HG02588 (cell line): ENCODE measurements at regions not wholly inside any gene's neighbourhood (a gene's known extent, or its start where the extent isn't known, plus 50 kb on each side); places are given as distances from the start of the nearest gene placed in this dataset.

Experiments
- ATAC-seq: cut with Tn5 transposase; IDR thresholded peaks from one replicate; pipeline ENCODE4 v1.9.1; 2021; ENCODE audit warnings: mild to moderate bottlenecking, moderate library complexity; ENCODE audit not compliant: unreplicated experiment

DNA sequence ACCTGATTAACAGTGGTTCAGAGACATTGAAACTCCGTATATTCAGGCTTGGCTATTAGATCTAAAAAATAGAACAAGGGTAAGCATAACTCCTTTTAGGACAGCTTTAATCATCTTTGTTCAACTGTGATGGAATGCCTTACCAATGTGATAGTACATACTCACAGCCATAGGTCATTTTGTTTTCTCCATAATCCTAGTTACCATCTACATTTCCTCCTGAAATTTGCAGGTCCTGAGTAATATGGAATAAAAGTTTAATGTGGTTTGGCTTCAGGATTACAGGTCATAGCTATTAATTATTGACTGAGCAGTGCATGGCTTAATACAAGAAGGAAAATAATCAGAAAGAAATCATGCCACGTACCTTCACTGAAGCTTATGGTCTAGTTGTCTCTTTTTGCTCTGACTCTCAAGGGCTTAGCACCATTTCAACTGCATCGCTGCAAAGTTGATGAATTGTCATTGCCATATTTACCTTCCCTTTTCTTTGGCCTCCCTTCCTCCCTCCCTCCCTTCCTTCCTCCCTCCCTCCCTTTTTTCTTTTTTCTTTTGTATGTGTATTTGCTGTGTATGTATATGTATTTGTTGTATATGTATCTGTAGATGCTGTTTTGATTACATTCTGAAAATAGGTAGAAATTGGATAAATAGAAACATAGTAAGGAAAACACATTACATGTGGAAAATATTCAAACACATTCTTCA lies 250.9 kb upstream of the ZNF608 start:
- ATAC-seq, result no peak

DNA sequence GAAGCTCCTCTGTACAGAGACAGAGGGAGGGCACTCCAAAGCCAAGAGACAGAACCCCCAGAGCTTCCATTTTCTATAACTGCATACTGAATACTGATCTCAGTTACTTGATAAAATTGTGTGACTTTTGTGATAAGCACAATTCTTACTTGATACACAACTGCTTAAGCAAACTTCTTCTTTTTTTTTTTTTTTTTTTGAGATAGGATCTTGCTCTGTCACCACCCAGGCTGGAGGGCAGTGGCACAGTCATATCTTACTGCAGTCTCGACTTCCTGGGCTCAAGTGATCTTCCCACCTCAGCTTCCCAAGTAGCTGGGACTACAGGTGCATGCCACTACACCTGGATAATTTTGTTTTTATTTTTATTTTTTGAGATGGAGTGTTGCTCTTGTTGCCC lies 252.1 kb upstream of the ZNF608 start:
- no peak for ATAC-seq

DNA sequence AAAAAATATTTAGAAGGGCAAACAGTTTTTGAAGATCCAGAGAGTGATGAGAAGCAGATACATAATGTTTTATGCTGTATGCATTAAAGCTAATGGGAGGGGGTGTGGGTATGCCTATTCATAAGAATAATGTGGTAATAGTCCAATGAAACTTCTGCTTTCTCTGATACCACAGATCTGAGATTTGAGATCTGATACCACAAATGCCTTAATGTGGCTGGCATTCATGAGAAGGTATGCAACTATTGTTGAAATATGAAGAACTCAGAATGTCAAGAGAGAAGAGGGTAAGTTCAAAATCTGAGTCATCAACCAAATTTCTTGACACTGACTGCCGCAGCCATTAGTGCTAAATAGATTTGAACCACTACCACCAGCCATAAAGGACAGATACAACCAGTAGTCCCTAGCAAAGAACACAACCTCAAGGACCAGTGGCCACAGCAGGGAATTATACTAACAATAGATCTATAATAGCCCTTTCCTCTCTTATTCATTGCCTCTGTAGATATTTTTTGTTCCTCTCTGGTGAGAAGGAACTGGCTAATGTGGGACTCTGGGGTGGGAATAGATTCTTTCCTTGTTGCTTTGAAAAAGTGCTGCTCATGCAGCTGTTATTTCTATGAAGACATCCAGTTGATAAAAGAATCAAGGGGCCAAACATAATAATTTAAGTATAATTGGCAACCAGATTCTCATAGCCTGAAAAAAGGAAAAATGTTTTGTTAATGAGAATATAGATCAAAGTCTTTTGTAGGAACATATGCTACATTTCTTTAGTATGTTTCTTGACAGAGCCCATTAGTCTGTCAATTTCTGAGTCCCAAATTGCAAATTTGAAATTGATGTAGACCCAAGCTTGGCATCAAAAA lies 256.5 kb upstream of the ZNF608 start:
- ATAC-seq, result no peak

DNA sequence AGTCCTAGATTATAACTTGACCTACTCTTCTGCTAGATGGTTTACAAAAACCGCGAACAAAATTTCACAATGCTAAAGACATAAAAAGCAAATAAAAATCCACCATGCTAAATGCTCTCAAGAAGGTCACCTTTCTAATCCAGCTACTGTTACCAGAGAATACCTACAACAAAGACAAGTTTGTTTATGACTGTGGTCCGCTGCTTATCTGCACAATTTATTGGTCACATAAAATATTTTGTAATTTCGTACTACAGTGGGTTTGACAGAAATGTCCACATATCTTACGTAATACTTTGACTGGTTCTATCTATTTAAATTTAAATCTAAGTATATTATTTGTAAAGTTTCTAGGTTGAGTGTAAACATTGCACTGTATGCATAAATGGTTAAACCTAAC lies 257.6 kb upstream of the ZNF608 start:
- ATAC-seq, result no peak

DNA sequence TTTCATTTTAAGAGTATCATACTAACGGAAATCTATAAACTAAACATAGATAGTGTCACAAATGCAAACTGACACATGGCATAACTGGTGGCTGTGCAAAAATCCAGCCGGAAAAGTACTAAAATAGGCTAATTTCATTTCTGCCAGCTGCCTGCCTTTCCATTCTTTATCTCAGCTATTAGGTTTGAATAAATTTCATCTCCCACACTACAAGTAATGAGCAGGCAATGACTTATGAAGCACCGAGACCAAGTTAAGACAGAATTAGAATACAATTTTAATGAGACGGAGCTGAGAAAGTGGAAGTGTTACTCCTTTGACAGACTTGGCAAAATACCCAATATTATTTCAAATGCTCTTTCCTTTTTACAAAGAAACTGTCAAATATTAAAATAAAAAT lies 258.8 kb upstream of the ZNF608 start:
- no peak for ATAC-seq

DNA sequence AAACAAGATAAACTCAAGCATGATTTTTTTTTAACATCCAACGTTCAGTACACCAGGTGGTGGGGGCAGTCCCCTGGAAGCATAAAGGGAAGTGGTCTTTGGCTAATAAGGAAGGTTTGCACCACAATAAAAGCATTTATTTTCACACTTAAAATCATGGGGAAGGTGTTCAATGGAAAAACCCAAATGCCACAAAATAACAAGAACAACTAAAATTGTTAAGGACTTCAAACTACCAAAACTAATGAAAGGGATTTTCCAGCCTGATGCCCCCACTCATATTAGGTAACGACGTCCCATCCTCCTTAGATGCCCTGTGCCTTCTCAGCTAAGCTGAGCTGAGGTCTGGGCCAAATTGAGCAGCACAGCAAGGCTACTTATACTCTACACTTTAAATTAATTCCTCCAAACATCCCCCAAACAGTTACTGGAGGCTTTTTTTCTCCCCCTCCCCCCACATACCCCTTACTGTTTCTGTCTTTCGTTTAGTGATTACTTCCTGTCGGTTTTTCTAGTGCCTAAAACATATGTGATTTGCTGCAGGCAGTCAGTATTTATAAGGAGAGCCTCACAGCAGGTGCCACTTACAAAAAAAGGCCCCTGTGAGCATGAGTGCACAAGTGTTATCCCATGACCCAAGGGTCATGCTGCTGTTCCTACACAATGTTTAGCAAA lies 259.7 kb upstream of the ZNF608 start:
- ATAC-seq, result peak; percentile 59

DNA sequence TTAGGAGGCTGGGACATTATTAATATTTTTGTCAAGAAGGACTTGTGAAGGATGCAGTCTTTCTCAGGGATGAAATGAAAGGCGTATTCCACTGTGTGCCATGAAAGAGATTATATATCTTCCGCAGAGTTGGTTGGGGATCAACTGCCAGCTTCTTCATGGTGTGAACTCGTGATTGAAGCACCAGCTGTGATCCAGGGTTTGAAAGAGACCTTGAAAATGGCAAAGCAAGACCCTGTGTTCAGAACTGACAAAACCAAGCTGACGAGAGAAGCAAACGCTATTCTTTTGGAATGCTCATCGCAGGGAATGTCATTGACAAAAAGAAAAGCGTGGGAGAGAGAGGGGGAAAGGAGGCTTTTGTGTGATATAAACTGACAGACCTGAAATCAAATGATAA lies 263.9 kb upstream of the ZNF608 start:
- ATAC-seq, result no peak

DNA sequence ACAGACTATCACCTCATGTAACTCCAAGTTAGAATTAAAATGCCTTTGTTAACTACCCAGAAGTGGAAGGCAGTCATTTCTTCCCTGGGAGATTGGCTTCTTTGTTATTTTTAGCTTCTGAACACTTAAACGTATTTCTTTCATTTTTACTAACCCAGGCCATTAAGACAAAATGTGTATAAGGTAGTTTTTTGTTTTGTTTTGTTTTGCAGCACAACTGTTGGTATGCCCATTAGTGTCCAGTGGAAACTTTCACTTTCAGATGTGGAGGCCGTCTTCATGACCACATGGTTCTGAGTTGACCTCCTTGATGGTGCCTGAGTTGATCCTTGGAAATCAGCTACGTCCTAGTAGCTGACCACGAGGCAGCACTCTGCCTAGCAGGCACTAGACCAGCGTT lies 264.6 kb upstream of the ZNF608 start:
- ATAC-seq, result peak; percentile 58

DNA sequence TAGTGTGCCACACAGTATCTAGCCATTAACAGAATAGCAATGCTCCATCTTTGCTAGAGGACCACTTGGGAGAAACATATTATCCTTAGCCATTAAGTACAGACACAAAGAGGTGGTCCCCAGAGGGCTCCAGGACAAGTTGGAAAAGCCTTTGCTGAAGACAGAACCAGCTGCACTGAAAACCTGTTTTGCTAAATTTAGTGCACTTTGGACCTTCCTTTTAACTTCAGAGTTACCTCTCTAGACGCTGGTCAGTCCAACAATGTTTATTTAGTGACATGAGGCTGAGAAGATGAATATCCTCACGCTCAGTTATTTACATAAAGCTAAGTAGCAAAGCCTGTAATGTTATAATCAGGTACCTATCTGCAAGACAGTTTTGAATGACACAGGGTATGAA lies 265.0 kb upstream of the ZNF608 start:
- ATAC-seq, result peak; percentile 12

DNA sequence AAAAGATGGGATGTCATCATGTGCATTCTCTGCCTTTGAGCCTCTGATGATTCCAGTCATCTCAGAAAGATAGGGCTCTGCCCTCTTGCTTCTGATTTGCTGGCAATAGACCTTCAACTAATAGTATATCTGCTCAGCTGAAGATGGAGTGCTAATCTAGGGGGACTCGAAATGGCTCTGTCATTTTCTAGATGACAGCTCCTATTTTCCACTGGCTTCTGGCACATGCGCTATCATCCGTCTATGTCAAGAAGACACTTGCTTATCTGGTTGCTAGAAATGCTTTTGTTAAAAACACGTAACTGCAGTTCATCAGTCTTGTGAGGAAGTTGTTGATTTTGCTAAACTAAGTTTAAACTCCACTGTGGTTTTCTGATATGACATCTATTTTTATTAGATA lies 265.5 kb upstream of the ZNF608 start:
- ATAC-seq, result no peak

DNA sequence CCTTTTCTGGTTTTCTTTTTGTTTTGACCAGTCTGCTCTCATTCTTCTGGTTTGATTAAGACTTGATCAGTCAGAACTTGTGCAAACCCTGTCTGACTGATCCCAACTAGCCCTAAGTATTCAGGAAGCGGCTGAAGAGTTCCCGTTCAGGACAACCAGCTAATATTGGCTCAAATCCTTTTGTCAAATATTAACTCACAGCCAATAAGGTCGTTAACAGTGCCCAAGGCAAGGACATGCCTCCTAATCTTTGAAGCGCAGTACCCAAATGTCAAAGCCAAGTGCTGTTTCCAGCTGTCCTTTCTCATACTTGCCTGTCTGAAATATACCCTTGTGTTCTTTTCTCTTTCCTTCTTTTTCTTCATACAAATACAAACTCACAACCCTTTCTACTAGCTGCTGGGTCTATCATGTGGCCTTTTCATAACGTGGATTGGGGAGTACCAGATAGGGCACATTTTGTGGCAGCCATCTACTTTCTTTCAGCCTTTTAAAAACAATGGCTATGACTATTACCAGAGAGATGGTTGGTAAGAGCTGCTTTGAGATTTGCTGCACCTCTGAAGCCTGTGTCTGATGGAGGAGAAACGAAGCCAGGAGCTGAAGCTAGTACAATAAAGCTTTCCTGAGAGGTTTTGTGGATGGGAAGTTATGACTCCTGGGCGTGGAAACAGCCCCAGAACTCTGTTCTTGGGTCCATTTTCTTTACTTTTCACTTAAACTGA lies 266.4 kb upstream of the ZNF608 start:
- ATAC-seq, result no peak

DNA sequence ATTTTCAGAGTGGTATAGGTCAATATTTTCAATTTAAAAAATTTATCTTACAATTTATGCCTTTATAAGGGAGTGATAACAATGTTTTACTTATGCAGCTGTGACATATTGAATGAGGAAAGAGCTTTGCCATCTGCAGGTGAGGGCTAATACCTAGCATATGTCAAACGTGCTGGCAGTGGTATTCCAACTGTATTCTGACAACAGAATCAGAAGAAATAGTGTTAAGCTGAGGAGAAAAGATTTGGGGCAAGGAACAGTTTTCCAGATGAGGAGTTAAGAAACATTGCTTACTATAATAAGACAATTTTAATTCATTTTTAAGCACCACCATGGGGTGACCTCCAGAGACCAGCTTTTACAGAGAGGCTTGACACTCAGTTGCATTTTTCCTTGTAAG lies 267.8 kb upstream of the ZNF608 start:
- ATAC-seq, result no peak

DNA sequence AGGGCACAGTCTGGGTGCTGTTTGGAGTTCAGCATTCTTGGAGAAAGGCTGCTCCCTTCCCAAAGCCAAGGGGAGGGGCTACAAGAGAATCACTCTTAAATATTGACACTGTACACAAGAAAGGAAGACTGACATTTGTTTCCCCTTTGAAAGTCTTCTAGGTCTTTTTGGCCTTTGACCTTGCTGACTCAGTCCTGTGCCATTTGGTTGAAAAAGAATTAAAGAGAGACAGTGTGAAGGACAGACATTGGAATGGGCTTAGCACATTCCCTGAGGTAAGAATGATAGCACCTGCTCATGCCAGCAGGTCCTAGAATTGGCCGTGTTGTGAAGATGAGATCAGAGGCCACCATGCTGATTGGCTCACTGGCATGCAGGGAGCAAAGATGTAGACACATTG lies 271.4 kb upstream of the ZNF608 start:
- ATAC-seq, result no peak

DNA sequence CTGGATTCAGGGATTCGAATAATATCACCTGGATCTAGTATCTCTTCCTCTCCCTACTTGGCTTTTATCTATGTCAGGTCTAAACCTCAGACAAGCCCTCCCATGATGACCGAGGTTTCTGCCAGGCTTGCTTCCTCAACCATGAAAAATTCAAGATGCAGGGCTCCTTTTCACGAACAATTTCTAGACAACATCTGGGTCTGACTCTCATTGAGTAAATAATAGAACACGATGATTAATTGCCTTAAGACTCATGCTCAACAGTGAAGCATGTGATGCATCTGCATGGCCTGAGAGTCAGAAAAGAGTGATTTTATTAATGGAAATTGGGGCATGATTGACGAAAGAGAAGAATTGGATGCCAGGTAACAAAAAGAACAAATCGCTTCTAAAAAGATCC lies 277.2 kb upstream of the ZNF608 start:
- ATAC-seq, result no peak

DNA sequence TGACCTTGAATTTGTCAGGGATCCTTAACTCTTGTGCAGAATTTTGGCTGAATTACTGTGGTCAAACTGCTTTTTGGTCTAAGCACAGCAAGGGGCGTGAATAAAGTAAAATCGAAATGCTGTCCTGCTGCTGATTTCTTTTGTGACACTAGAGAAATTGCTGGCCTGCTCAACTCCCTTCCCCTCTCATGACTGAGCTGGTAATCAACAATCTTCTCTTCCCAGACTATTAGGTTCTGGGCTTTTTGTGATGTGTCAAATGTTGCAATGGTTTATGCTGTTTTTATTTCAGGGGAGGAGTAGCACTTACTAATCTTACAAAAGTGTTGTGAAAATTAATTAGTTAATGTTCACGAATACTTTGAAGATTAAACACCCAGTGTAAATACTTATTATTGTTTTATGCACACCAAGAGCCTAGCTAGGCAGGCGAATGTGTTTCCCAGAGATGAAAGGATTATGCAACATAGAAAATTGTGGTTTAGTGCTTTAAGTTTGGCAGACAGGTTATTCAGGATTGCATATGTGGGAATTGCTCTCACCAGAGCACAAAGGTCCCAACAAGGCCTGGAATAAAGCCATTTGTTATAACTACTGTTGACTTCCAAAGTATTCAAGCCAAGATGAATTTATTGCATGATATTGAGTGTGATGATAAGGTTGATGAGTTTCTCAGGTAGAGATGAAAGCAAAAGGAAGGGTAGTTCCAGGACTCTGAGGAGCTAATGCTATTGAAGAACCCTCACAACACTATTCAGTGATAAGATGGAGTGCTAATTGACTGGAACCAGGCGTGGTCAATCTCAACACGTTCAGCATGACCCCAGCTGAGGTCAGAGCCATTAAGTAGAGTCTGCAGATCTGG lies 280.7 kb upstream of the ZNF608 start:
- ATAC-seq, result no peak

DNA sequence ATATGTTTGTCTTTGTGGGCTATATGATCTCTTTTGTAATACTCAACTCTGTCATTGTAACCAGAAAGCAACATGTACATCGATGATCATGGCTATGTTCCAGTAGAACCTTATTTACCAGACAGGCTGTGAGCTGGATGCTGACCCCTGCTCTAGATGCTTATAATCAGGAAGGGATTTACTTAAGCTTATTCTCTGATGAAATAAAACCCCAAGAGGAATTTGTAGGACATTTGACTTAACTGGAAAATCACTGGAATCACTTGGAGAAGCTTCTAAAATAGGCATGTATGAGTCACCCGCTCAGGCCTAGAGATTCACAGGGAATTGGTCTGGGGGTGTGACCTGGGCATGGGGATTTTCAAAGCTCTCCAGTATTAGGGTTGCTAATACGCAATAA lies 285.8 kb upstream of the ZNF608 start:
- ATAC-seq, result no peak

DNA sequence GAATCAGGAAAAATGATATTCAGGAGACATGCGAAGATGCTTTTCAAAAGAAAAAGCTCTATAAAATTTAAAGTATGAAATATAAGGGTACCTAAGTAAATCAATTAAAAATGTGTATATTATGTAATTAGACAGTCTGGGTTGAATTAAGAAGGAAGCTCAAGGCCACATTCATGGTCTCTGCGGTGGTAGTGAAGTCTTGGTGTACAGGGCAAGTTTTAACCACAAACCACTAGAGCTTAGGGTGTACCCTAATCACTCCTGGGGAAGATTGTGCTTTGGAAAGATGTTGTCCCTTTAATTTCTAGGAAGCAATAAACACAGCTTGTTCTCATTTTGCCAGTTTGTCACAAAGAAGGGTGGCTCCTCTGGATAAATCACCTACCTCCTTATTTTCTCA lies 287.2 kb upstream of the ZNF608 start:
- no peak for ATAC-seq

DNA sequence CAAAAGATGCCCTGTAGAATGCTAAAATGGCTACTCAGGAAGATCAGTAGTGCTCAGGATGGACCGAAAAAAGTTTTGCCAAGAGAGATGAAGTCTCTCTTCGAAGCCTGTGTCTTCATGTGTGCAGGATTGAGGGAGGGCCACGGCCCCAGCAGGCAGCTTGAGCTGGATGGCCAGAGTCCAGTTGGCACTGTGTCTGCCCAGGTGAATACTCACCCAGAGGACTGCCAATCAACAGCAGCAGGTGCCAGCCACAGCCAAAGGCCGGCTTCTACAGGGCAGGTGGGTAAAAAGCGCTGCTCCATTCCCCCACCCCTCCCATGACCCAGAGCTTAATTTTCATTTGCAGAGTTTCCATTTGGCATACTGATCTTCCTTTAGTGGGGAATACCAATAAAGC lies 287.9 kb upstream of the ZNF608 start:
- ATAC-seq, result no peak

DNA sequence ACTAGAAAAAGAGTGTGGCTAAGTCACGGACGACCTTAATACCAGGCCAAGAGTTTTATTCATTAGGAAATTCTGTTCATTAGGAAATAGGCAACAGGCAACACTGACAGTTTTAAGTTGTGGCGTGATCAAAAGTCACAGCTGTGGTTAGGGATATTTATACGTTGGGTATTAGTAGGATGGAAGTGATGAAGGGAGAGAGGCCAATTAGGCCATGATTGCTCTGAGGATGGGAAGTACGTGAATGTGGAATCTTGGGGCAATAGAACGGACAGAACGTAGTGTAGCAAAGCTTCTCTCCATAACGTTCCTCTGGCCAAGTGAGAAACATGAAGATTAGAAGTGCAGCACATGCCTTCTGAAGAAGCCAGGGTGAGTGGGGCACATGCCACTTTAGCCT lies 290.1 kb upstream of the ZNF608 start:
- no peak for ATAC-seq

DNA sequence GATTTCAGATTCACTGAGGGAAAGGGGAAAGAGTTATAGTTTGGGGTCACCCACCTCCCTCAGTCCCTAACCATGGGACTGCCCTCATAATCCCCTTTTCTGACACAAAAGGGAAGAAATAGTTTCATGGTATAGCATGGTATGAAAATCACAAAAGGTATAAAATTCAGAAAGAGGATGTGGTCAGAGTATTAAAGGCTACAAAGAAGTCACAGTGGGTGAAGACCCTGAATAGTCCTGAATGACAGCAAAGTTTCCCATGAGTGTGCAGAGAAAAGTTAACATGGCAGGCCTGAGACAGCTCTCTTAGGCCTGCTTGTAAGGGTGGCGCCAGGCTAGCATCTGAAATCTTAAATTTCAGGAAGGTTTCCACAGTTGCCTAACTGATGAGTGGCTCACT lies 290.6 kb upstream of the ZNF608 start:
- ATAC-seq, result no peak
